K562 (cell line): ENCODE measurements at regions not wholly inside any gene's neighbourhood (a gene's known extent, or its start where the extent isn't known, plus 50 kb on each side); places are given as distances from the start of the nearest gene placed in this dataset.

ENCODE experiments used
- CBX1 ChIP-seq: sonication (generic); IDR thresholded peaks from 2 replicates; pipeline ENCODE4 v1.6.1; 2016; ENCODE audit warnings: antibody characterized with exemption, low read depth, mild to moderate bottlenecking
- E2F6 ChIP-seq, 2 experiments: IDR thresholded peaks; 2 replicates each; pipeline ENCODE4 v1.6.1; 2011; ENCODE audit warnings: borderline replicate concordance in 1 of 2, control low read depth in 1 of 2, low read depth in 1 of 2, low read length in 1 of 2, mild to moderate bottlenecking in 1 of 2, mixed read lengths in 1 of 2, moderate library complexity in 1 of 2; ENCODE audit not compliant: insufficient read depth in 1 of 2, insufficient read length in 1 of 2, poor library complexity in 1 of 2, severe bottlenecking in 1 of 2; ENCODE audit errors: extremely low read depth in 1 of 2
- FOXA3 ChIP-seq, 2 experiments: fragments of 450-650 bp in 1 of 2; sonication (generic) in 1 of 2; formaldehyde crosslinking; IDR thresholded peaks in 1 of 2; conservative IDR thresholded peaks in 1 of 2; 2 replicates each; pipeline versions ENCODE4 v1.4.0 to v1.8.0; 2020 to 2022; ENCODE audit warnings: mild to moderate bottlenecking in 2 of 2, missing genetic modification reagents in 1 of 2
- HMG20B ChIP-seq: fragments of 250-450 bp; sonication (Bioruptor Pico); IDR thresholded peaks from 2 replicates; pipeline ENCODE4 v1.5.0; 2021; ENCODE audit warnings: mild to moderate bottlenecking
- RFX1 ChIP-seq: fragments of 450-650 bp; IDR thresholded peaks from 2 replicates; pipeline ENCODE4 v1.6.1; 2016; ENCODE audit warnings: mild to moderate bottlenecking, moderate library complexity
- RUNX1 ChIP-seq: sonication (generic); IDR thresholded peaks from 2 replicates; pipeline ENCODE4 v1.6.1; 2016; ENCODE audit warnings: antibody characterized with exemption, low read depth
- ZBTB7A ChIP-seq: IDR thresholded peaks from 2 replicates; pipeline ENCODE4 v1.6.1; 2011; ENCODE audit warnings: low read depth, mild to moderate bottlenecking, low read length, moderate library complexity, borderline replicate concordance; ENCODE audit not compliant: control insufficient read depth
- ZBTB8A ChIP-seq: fragments of 450-650 bp; IDR thresholded peaks from 2 replicates; pipeline ENCODE4 v1.6.1; 2018; ENCODE audit warnings: mild to moderate bottlenecking, moderate library complexity; ENCODE audit not compliant: partially characterized antibody
- ZNF12 ChIP-seq: sonication (generic); formaldehyde crosslinking; IDR thresholded peaks from 2 replicates; pipeline ENCODE4 v1.4.0; 2020; ENCODE audit warnings: mild to moderate bottlenecking, missing genetic modification reagents
- ZNF431 ChIP-seq: sonication (generic); formaldehyde crosslinking; IDR thresholded peaks from 2 replicates; pipeline ENCODE4 v1.8.0; 2022; ENCODE audit warnings: mild to moderate bottlenecking, missing genetic modification reagents
- ZNF583 ChIP-seq: fragments of 250-450 bp; sonication (Bioruptor Pico); IDR thresholded peaks from 2 replicates; pipeline ENCODE4 v1.4.0; 2020
- ZNF764 ChIP-seq: fragments of 250-450 bp; sonication (Bioruptor Pico); IDR thresholded peaks from 2 replicates; pipeline ENCODE4 v1.4.0; 2020; ENCODE audit warnings: low read depth, mild to moderate bottlenecking, moderate library complexity
- TF ChIP-seq, protein P1 (sequence below): fragments of 200-800 bp; sonication (Bioruptor generic); IDR thresholded peaks from 2 replicates; pipeline ENCODE4 v1.6.1; 2017; ENCODE audit warnings: missing genetic modification characterization, missing compliant biosample characterization
- TF ChIP-seq, protein P2 (sequence below): fragments of 200-600 bp; sonication (generic); IDR thresholded peaks from one replicate; pipeline ENCODE4 v1.6.1; 2012; ENCODE audit warnings: mild to moderate bottlenecking, low read depth, low read length, inconsistent platforms

DNA sequence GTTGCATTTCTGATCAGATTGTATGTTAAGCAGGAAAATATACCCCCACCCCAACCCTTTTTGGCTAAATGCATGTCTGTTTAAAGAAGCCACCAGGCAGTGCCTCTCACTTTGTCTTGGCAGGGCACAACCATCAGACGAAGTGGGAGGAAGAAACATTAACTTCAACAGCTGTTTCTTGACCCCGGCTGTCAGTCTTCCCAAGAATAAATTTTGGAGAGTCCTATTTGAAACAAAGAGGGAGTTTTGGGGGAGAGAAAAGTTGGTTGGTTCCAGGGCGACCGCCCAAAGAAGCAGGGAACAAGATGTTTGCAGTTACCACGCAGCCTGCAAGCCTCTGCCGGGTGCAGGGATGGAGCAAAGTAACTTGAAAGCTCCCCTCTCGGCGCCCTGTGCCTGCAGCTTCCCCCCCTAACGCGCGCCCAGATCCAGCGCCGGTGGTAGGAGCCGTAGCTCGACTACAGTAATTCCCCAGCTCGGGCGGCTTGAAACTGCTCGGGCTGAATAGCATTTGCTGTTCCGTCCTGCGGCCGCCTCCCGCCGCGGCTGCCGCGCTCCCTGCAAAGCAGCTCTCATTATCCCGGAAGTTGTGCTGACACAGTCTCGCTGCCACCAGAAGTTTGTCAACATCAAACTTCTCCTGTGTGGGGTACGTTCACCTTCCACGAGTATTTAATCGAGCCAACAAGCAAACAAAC lies 100.7 kb upstream of the SSBP2 start (continued):
- TF ChIP-seq ZNF583 (CRISPR knock-in tag) (peak; percentile 80; the same call in 1 of the 2 replicates), FOXA3 (CRISPR knock-in tag; conservative IDR thresholded peaks at IDR 0.05 in 1 of 2, IDR thresholded peaks at IDR 0.05 in 1 of 2) (peak in 1 of 2 experiments; percentile 29; a peak in 1 of 4 replicates), ZBTB8A (no peak), ZNF12 (no peak), HMG20B (no peak), RUNX1 (no peak), RFX1 (no peak), ZNF431 (CRISPR knock-in tag) (no peak), CBX1 (peak; percentile 76), ZNF764 (CRISPR knock-in tag) (no peak), E2F6 (IDR thresholded peaks at IDR 0.05; ENCODE audit: borderline replicate concordance in 1 of 2, extremely low read depth in 1 of 2, insufficient read depth in 1 of 2, insufficient read length in 1 of 2, low read depth in 1 of 2, low read length in 1 of 2, poor library complexity in 1 of 2, severe bottlenecking in 1 of 2) (peak; percentile 17 to 62), ZBTB7A (no peak)
- TF ChIP-seq, protein P1, sequence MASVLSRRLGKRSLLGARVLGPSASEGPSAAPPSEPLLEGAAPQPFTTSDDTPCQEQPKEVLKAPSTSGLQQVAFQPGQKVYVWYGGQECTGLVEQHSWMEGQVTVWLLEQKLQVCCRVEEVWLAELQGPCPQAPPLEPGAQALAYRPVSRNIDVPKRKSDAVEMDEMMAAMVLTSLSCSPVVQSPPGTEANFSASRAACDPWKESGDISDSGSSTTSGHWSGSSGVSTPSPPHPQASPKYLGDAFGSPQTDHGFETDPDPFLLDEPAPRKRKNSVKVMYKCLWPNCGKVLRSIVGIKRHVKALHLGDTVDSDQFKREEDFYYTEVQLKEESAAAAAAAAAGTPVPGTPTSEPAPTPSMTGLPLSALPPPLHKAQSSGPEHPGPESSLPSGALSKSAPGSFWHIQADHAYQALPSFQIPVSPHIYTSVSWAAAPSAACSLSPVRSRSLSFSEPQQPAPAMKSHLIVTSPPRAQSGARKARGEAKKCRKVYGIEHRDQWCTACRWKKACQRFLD (CRISPR knock-in tag): peak; percentile 79
- TF ChIP-seq, protein P2, sequence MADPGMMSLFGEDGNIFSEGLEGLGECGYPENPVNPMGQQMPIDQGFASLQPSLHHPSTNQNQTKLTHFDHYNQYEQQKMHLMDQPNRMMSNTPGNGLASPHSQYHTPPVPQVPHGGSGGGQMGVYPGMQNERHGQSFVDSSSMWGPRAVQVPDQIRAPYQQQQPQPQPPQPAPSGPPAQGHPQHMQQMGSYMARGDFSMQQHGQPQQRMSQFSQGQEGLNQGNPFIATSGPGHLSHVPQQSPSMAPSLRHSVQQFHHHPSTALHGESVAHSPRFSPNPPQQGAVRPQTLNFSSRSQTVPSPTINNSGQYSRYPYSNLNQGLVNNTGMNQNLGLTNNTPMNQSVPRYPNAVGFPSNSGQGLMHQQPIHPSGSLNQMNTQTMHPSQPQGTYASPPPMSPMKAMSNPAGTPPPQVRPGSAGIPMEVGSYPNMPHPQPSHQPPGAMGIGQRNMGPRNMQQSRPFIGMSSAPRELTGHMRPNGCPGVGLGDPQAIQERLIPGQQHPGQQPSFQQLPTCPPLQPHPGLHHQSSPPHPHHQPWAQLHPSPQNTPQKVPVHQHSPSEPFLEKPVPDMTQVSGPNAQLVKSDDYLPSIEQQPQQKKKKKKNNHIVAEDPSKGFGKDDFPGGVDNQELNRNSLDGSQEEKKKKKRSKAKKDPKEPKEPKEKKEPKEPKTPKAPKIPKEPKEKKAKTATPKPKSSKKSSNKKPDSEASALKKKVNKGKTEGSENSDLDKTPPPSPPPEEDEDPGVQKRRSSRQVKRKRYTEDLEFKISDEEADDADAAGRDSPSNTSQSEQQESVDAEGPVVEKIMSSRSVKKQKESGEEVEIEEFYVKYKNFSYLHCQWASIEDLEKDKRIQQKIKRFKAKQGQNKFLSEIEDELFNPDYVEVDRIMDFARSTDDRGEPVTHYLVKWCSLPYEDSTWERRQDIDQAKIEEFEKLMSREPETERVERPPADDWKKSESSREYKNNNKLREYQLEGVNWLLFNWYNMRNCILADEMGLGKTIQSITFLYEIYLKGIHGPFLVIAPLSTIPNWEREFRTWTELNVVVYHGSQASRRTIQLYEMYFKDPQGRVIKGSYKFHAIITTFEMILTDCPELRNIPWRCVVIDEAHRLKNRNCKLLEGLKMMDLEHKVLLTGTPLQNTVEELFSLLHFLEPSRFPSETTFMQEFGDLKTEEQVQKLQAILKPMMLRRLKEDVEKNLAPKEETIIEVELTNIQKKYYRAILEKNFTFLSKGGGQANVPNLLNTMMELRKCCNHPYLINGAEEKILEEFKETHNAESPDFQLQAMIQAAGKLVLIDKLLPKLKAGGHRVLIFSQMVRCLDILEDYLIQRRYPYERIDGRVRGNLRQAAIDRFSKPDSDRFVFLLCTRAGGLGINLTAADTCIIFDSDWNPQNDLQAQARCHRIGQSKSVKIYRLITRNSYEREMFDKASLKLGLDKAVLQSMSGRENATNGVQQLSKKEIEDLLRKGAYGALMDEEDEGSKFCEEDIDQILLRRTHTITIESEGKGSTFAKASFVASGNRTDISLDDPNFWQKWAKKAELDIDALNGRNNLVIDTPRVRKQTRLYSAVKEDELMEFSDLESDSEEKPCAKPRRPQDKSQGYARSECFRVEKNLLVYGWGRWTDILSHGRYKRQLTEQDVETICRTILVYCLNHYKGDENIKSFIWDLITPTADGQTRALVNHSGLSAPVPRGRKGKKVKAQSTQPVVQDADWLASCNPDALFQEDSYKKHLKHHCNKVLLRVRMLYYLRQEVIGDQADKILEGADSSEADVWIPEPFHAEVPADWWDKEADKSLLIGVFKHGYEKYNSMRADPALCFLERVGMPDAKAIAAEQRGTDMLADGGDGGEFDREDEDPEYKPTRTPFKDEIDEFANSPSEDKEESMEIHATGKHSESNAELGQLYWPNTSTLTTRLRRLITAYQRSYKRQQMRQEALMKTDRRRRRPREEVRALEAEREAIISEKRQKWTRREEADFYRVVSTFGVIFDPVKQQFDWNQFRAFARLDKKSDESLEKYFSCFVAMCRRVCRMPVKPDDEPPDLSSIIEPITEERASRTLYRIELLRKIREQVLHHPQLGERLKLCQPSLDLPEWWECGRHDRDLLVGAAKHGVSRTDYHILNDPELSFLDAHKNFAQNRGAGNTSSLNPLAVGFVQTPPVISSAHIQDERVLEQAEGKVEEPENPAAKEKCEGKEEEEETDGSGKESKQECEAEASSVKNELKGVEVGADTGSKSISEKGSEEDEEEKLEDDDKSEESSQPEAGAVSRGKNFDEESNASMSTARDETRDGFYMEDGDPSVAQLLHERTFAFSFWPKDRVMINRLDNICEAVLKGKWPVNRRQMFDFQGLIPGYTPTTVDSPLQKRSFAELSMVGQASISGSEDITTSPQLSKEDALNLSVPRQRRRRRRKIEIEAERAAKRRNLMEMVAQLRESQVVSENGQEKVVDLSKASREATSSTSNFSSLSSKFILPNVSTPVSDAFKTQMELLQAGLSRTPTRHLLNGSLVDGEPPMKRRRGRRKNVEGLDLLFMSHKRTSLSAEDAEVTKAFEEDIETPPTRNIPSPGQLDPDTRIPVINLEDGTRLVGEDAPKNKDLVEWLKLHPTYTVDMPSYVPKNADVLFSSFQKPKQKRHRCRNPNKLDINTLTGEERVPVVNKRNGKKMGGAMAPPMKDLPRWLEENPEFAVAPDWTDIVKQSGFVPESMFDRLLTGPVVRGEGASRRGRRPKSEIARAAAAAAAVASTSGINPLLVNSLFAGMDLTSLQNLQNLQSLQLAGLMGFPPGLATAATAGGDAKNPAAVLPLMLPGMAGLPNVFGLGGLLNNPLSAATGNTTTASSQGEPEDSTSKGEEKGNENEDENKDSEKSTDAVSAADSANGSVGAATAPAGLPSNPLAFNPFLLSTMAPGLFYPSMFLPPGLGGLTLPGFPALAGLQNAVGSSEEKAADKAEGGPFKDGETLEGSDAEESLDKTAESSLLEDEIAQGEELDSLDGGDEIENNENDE: no peak
